ENCODE measurements at regions not wholly inside any gene's neighbourhood (a gene's known extent, or its start where the extent isn't known, plus 50 kb on each side); places are given as distances from the start of the nearest gene placed in this dataset.

DNA sequence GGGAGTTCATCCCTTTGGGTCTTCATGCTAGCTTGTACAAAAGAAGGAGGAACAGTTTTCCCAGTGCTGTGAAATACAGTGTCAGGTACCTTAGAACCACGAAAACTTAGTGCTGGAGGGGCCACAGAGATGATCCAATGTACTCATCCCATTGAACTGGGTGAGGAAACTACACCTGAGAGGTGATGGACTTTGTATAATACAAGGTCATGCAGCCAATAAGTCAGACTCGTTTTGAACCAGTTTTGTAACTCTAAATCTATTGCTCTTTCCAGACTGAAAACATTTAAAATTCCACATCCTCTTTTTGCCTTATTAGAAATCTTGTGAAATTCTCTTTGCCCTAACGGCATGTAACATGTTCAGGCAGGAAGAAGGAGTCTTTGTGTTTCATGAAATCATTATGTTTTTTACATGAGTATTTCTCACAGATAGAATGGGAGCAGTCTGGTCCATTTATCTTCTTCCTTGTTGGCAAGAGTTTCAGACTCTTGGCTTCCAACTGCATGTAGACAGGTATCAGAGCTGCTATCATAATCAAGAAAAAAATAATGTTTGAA, 146.8 kb upstream of the FBXL7 start:
- no peaks in the 10 kb centered on the region for H3K36me3 ChIP-seq
- peaks cover 0 to 16% (median 0%) of the 10 kb centered on the region in 3 donors for H3K4me1 ChIP-seq
- H3K9me3 ChIP-seq, result no peaks in the 10 kb centered on the region
- H3K27me3 ChIP-seq, result no peaks in the 10 kb centered on the region
- TF ChIP-seq POLR2A (IDR thresholded peaks at IDR 0.05), result no peak
- TF ChIP-seq CTCF (IDR thresholded peaks at IDR 0.05), result no peak
- 12 to 26% methylated on average over 3 of the region's 3 CpGs for WGBS, 2 donors
- intact Hi-C loops (cut with DNase I), result no loop called here
- DNase-seq, result no peak
- no peak overlapping the region for H3K27ac ChIP-seq
- no peak overlapping the region for H3K4me3 ChIP-seq

- Histone ChIP-seq H3K9me3 (no peaks in the 10 kb centered on the region), H3K27me3 (no peaks in the 10 kb centered on the region), H3K4me1 (peaks cover 0 to 16% (median 0%) of the 10 kb centered on the region in 3 donors), H3K36me3 (no peaks in the 10 kb centered on the region), H3K4me3 (no peak overlapping the region), H3K27ac (no peak overlapping the region)
- intact Hi-C loops (cut with DNase I), result no loop called here
- TF ChIP-seq CTCF (IDR thresholded peaks at IDR 0.05) (no peak), POLR2A (IDR thresholded peaks at IDR 0.05) (no peak)
- DNase-seq, result no peak
- 63 to 86% methylated on average over 1 of the region's 1 CpG for WGBS, 2 donors
These were observed 149.4 kb upstream of the FBXL7 start for GRCh38 chr5:15350614-15351013.

GRCh38 chr5:15346738-15347137, 153.2 kb upstream of the FBXL7 start:
- no peak overlapping the region for H3K27ac ChIP-seq
- H3K4me3 ChIP-seq, result no peak overlapping the region
- no peaks in the 10 kb centered on the region for H3K27me3 ChIP-seq
- no peak for DNase-seq
- no peaks in the 10 kb centered on the region for H3K9me3 ChIP-seq
- no peak for TF ChIP-seq POLR2A (IDR thresholded peaks at IDR 0.05)
- no peak for TF ChIP-seq CTCF (IDR thresholded peaks at IDR 0.05)
- intact Hi-C loops (cut with DNase I), result no loop called here
- no peaks in the 10 kb centered on the region for H3K4me1 ChIP-seq
- 61 to 72% methylated on average over 5 of the region's 5 CpGs for WGBS, 2 donors
- no peaks in the 10 kb centered on the region for H3K36me3 ChIP-seq

GRCh38 chr5:15344954-15345353, 155.0 kb upstream of the FBXL7 start:
- WGBS, 2 donors, result 77 to 84% methylated on average over 2 of the region's 2 CpGs
- H3K9me3 ChIP-seq, result no peaks in the 10 kb centered on the region
- H3K27ac ChIP-seq, result no peak overlapping the region
- H3K4me1 ChIP-seq, result no peaks in the 10 kb centered on the region
- intact Hi-C loops (cut with DNase I), result no loop called here
- no peak overlapping the region for H3K4me3 ChIP-seq
- H3K36me3 ChIP-seq, result no peaks in the 10 kb centered on the region
- no peaks in the 10 kb centered on the region for H3K27me3 ChIP-seq
- no peak for DNase-seq
- TF ChIP-seq POLR2A (IDR thresholded peaks at IDR 0.05) (no peak), CTCF (IDR thresholded peaks at IDR 0.05) (no peak)

DNA sequence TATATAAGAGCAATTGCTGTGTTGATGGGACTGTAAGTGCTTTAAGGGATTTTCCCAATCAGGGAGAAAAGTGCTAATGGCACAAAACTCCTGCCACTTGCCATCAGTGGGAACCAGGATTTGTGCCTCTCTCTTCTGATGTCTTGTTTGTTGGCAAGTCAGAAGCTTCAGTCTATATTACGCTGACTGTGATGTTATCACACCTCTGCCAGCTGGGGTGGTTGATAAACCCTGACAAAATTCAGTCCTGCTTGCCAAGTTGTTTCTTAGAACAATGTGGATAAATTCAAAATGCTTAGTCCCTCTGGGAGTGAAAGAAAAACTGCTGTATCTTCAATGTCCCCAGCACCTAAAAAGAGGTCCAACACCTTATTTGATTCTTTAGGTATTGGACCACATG, 161.4 kb upstream of the FBXL7 start:
- no peak for TF ChIP-seq CTCF (IDR thresholded peaks at IDR 0.05)
- no peak for TF ChIP-seq POLR2A (IDR thresholded peaks at IDR 0.05)
- Histone ChIP-seq H3K27me3 (no peaks in the 10 kb centered on the region), H3K36me3 (no peaks in the 10 kb centered on the region), H3K4me1 (no peaks in the 10 kb centered on the region), H3K9me3 (no peaks in the 10 kb centered on the region), H3K4me3 (no peak overlapping the region), H3K27ac (no peak overlapping the region)
- 33 to 50% methylated on average over 1 of the region's 1 CpG for WGBS, 2 donors
- no peak for DNase-seq
- intact Hi-C loops (cut with DNase I), result no loop called here

Measured in esophagus squamous epithelium (tissue), 5 donors.